Endodermal cell (in vitro differentiated cells): ENCODE measurements at regions not wholly inside any gene's neighbourhood (a gene's known extent, or its start where the extent isn't known, plus 50 kb on each side); places are given as distances from the start of the nearest gene placed in this dataset.

Experiments
- DNase-seq: peaks from one replicate; pipeline ENCODE4 v3.0.0-alpha.2; 2017
- H3K27ac ChIP-seq: 2 replicates; pipeline ENCODE4 v1.5.1; 2013; ENCODE audit warnings: mild to moderate bottlenecking, low read depth, low read length, moderate library complexity
- H3K27me3 ChIP-seq: 2 replicates; pipeline ENCODE4 v1.6.1; 2013; ENCODE audit warnings: mild to moderate bottlenecking, low read length, moderate library complexity; ENCODE audit not compliant: insufficient read depth, control insufficient read depth, poor library complexity, severe bottlenecking
- H3K36me3 ChIP-seq: 2 replicates; pipeline ENCODE4 v1.7.0; 2013; ENCODE audit warnings: mild to moderate bottlenecking, low read length, moderate library complexity; ENCODE audit not compliant: control insufficient read depth, insufficient read depth
- H3K4me1 ChIP-seq: one replicate; pipeline ENCODE4 v1.7.0; 2013; ENCODE audit warnings: low read length; ENCODE audit not compliant: control insufficient read depth, insufficient read depth
- H3K4me3 ChIP-seq: 2 replicates; pipeline ENCODE4 v1.5.1; 2013; ENCODE audit warnings: mild to moderate bottlenecking, low read length, moderate library complexity
- H3K9ac ChIP-seq: 2 replicates; pipeline ENCODE4 v1.6.1; 2013; ENCODE audit warnings: mild to moderate bottlenecking, low read length, moderate library complexity; ENCODE audit not compliant: poor library complexity, severe bottlenecking; ENCODE audit errors: extremely low read depth
- H3K9me3 ChIP-seq: 2 replicates; pipeline ENCODE4 v1.6.1; 2013; ENCODE audit warnings: mild to moderate bottlenecking, low read length, moderate library complexity; ENCODE audit not compliant: control insufficient read depth
- H3K27ac Mint-ChIP-seq: 2 replicates; pipeline ENCODE4 v1.8.0; 2020; ENCODE audit warnings: mixed read lengths
- H3K27me3 Mint-ChIP-seq: 2 replicates; pipeline ENCODE4 v1.8.0; 2021; ENCODE audit warnings: mild to moderate bottlenecking, mixed read lengths; ENCODE audit not compliant: insufficient read depth
- H3K36me3 Mint-ChIP-seq: 2 replicates; pipeline ENCODE4 v1.8.0; 2020; ENCODE audit warnings: low read depth, mixed read lengths
- H3K4me1 Mint-ChIP-seq: 2 replicates; pipeline ENCODE4 v1.8.0; 2020; ENCODE audit warnings: mixed read lengths
- H3K4me3 Mint-ChIP-seq: 2 replicates; pipeline ENCODE4 v1.8.0; 2020; ENCODE audit warnings: mild to moderate bottlenecking, moderate library complexity, mixed read lengths
- H3K9me3 Mint-ChIP-seq: 2 replicates; pipeline ENCODE4 v1.8.0; 2020; ENCODE audit warnings: mild to moderate bottlenecking, mixed read lengths
- CTCF ChIP-seq: fragments of 200-600 bp; sonication (generic); conservative IDR thresholded peaks from 2 replicates; pipeline ENCODE4 v1.5.0; 2021; ENCODE audit warnings: antibody characterized with exemption, mild to moderate bottlenecking
- WGBS, 2 experiments: methylation state at CpG; one replicate each; pipeline versions ENCODE4 v1.1.5 to v1.1.7; 2013; ENCODE audit warnings: missing lambda C conversion rate in 2 of 2, mixed read lengths in 1 of 2; ENCODE audit not compliant: insufficient coverage in 1 of 2, insufficient read length in 1 of 2; 5-methylcytosine and 5-hydroxymethylcytosine counted together

GRCh38 chr6:14321992-14322772, 204.6 kb downstream of the CD83 start:
- peak overlapping the region; percentile 64 for H3K27ac Mint-ChIP-seq
- H3K27me3 ChIP-seq, result no peaks in the 10 kb centered on the region
- no peak overlapping the region for H3K4me3 Mint-ChIP-seq
- H3K4me1 Mint-ChIP-seq, result peaks cover 17% of the 10 kb centered on the region
- H3K9me3 ChIP-seq, result no peaks in the 10 kb centered on the region
- TF ChIP-seq CTCF, result peak; percentile 70
- H3K36me3 Mint-ChIP-seq, result peaks cover 31% of the 10 kb centered on the region
- H3K27me3 Mint-ChIP-seq, result no peaks in the 10 kb centered on the region
- no peaks in the 10 kb centered on the region for H3K36me3 ChIP-seq
- no peaks in the 10 kb centered on the region for H3K4me1 ChIP-seq
- H3K4me3 ChIP-seq, result no peak overlapping the region
- no peak overlapping the region for H3K9ac ChIP-seq
- DNase-seq, result peak; percentile 81
- no peaks in the 10 kb centered on the region for H3K9me3 Mint-ChIP-seq
- 93 to 95% methylated on average over 6 to 10 of the region's 10 CpGs for WGBS, 2 experiments
- no peak overlapping the region for H3K27ac ChIP-seq

- no peak overlapping the region for H3K27ac ChIP-seq
These were observed 205.3 kb downstream of the CD83 start for GRCh38 chr6:14322841-14323240.

GRCh38 chr6:14326774-14327173, 209.2 kb downstream of the CD83 start:
- H3K36me3 Mint-ChIP-seq, result peaks cover 54% of the 10 kb centered on the region
- Histone ChIP-seq H3K9ac (no peak overlapping the region), H3K9me3 (no peaks in the 10 kb centered on the region), H3K27me3 (no peaks in the 10 kb centered on the region), H3K4me3 (no peak overlapping the region), H3K27ac (no peak overlapping the region), H3K36me3 (no peaks in the 10 kb centered on the region), H3K4me1 (no peaks in the 10 kb centered on the region)
- WGBS, 2 experiments, result 98 to 100% methylated on average over 2 of the region's 2 CpGs
- TF ChIP-seq CTCF, result no peak
- no peaks in the 10 kb centered on the region for H3K27me3 Mint-ChIP-seq
- no peak overlapping the region for H3K4me3 Mint-ChIP-seq
- no peak for DNase-seq
- peaks cover 9% of the 10 kb centered on the region for H3K4me1 Mint-ChIP-seq
- H3K9me3 Mint-ChIP-seq, result no peaks in the 10 kb centered on the region
- H3K27ac Mint-ChIP-seq, result no peak overlapping the region

More at GRCh38 chr6:14322841-14323240, 205.3 kb downstream of the CD83 start:
- no peak for DNase-seq
- Mint-ChIP-seq H3K36me3 (peaks cover 34% of the 10 kb centered on the region), H3K27ac (peak overlapping the region; percentile 64), H3K4me1 (peaks cover 16% of the 10 kb centered on the region), H3K27me3 (no peaks in the 10 kb centered on the region), H3K9me3 (no peaks in the 10 kb centered on the region), H3K4me3 (no peak overlapping the region)
- H3K9me3 ChIP-seq, result no peaks in the 10 kb centered on the region
- no peaks in the 10 kb centered on the region for H3K4me1 ChIP-seq
- WGBS, 2 experiments, result 93 to 96% methylated on average over 3 of the region's 3 CpGs
- H3K9ac ChIP-seq, result no peak overlapping the region
- no peak for TF ChIP-seq CTCF
- no peaks in the 10 kb centered on the region for H3K27me3 ChIP-seq
- no peaks in the 10 kb centered on the region for H3K36me3 ChIP-seq
- H3K4me3 ChIP-seq, result no peak overlapping the region
